Kidney epithelial cell (primary cell): ENCODE measurements at regions not wholly inside any gene's neighbourhood (a gene's known extent, or its start where the extent isn't known, plus 50 kb on each side); places are given as distances from the start of the nearest gene placed in this dataset.

ENCODE experiments used
- DNase-seq: peaks from one replicate; pipeline ENCODE4 v3.0.0-alpha.2; 2010; ENCODE audit warnings: low read depth
- H3K27me3 ChIP-seq: 2 replicates; pipeline ENCODE4 v1.6.0; 2011; ENCODE audit warnings: low read length; ENCODE audit not compliant: control insufficient read depth, insufficient read depth
- H3K36me3 ChIP-seq: 2 replicates; pipeline ENCODE4 v1.5.1; 2011; ENCODE audit warnings: low read length; ENCODE audit not compliant: control insufficient read depth, insufficient read depth
- H3K4me3 ChIP-seq: 2 replicates; pipeline ENCODE4 v1.5.1; 2011; ENCODE audit warnings: low read depth, mild to moderate bottlenecking, control low read depth, low read length
- CTCF ChIP-seq: IDR thresholded peaks from 2 replicates; pipeline ENCODE4 v1.5.1; 2011; ENCODE audit warnings: mild to moderate bottlenecking, moderate library complexity, low read length, control low read depth, inconsistent platforms; ENCODE audit not compliant: insufficient read depth, poor library complexity, severe bottlenecking

DNA sequence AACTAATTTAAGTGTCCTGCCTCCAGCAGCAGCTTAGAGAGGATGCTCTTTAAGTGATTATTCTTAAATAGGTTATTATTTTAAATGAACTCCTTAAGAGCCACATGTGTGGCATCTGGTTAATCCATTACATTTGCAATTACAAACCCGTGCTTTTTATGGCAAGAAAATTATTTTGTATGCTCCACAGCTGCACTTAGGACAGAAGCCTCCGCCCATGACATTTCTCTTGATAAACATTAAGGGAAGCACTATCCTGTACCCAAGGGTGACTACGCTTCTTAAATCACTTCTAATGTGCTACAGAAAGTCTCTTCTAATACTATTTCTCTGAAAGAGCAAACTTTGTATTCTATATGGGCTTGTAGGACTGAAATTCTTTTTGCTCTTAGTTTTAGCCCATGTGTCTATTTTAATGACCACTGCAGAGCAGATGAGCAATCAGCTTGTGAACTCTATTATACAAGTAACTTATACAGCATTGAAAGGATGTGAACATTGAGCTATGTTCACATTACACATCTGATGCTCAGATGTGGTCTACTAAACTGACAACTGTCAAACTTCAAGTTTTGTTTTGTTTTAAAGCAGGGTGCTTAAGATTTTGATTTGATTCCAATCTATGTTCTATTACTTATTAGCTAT, 223.4 kb downstream of the COX7C start:
- Histone ChIP-seq H3K4me3 (no peak overlapping the region), H3K36me3 (no peaks in the 10 kb centered on the region), H3K27me3 (no peaks in the 10 kb centered on the region)
- TF ChIP-seq CTCF: no peak
- DNase-seq: no peak

DNA sequence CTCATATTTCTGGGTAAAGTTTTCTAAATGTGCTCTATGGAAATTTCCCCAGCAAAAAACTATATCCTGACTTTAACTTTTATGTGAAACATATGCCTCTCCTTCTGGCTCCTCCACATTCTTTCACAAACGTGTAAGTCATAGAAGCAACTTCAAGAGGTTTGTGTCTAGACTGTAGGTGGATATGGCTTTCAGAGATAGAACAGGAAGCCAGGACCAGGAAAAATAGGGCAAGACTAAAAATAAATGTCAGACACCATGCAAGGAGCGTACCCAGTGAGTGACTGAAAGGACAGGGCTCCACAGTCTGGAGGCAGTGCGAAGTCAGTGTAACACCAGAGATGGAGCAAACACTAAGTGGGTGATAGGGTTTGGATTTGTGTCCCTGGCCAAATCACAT, 240.7 kb downstream of the COX7C start:
- DNase-seq: no peak
- no peaks in the 10 kb centered on the region for H3K36me3 ChIP-seq
- TF ChIP-seq CTCF: no peak
- no peak overlapping the region for H3K4me3 ChIP-seq
- H3K27me3 ChIP-seq: no peaks in the 10 kb centered on the region

DNA sequence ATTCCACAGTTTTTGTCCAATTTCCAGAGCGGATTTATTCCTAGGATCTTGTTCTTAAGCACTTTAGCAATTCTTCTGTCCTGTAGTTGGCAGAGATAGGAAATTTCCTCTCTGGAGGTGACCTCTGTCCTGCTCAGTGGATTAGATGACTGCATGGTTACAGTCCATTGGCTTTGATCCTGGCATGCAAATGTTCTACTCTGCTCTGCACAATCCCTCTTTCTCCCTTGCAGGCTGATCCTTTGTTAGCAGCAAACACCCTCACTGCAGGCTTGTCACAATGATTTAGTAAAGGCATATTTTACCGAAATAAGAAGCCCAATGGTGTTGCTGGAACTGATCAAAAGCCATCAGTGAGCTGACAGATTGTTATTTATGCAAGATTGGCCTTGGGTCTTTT, 243.8 kb downstream of the COX7C start:
- H3K36me3 ChIP-seq: no peaks in the 10 kb centered on the region
- no peak overlapping the region for H3K4me3 ChIP-seq
- DNase-seq: no peak
- no peaks in the 10 kb centered on the region for H3K27me3 ChIP-seq
- TF ChIP-seq CTCF: no peak

DNA sequence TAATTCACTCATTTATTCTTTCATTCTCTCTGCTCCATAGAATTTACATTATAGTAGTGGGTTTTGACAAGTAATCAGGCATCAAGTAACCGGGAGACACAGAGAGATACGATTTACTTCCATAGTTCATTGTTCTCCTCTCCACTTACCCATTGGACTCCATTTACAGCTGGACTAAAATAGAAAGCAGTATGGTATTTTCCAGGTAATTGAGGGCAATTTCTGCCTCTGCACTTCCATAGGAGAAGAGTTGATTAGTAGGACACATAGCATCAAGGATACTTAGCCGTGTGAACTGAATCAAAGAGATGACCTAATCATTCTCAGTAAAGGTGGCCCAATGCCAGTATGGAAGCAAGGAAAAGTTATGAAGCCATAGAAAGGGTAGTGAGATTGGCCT, 244.4 kb downstream of the COX7C start:
- H3K27me3 ChIP-seq: no peaks in the 10 kb centered on the region
- no peak for TF ChIP-seq CTCF
- no peak for DNase-seq
- H3K36me3 ChIP-seq: no peaks in the 10 kb centered on the region
- no peak overlapping the region for H3K4me3 ChIP-seq

DNA sequence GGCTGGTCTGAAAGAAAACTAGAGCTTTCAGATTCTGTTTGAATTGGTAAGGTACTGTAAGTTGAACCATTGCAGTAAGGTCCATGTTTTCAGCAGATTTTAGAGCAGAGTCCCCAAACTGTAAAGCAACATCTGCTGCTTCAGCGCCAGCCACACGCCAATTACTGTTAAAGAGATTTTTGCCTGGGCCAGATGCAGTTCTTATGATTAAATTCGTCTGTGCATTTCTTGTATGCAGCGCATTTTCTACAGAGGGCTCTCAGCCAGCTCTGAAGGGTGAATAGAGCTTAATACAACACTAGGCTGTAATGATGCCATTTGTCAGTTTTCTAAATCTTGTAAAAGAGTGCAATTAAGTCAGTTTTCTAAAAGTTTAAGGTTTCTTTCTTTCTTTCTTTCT, 246.3 kb downstream of the COX7C start:
- no peaks in the 10 kb centered on the region for H3K36me3 ChIP-seq
- no peak for DNase-seq
- no peaks in the 10 kb centered on the region for H3K27me3 ChIP-seq
- no peak for TF ChIP-seq CTCF
- no peak overlapping the region for H3K4me3 ChIP-seq

DNA sequence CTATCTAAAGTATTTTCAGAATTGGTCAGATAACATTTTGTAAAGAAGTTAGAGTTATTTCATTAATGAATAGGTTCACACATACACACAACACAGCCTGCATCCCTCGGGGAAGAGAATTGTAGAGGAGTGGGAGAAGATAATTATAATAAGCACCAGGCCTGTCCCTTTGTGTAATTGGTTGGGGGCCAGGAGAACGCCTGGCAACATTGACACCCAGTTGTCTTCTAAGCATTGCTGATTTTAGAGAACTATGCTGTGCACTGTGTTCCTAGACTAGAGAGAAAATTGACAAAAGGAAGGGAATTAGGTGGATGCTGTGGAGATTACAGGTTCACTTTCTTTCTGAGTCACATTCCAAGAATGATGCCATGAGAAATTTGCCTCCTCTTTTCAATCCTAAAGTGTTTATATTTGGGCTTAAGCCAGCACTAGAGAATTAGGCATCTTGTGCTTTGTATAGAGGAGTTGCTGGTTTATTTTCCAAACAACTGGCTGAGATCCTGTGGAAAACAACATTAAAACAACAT, 247.6 kb downstream of the COX7C start:
- DNase-seq: no peak
- H3K36me3 ChIP-seq: no peaks in the 10 kb centered on the region
- no peaks in the 10 kb centered on the region for H3K27me3 ChIP-seq
- TF ChIP-seq CTCF: no peak
- H3K4me3 ChIP-seq: no peak overlapping the region
